Naive thymus-derived CD4-positive, alpha-beta T cell (primary cell): ENCODE measurements at regions not wholly inside any gene's neighbourhood (a gene's known extent, or its start where the extent isn't known, plus 50 kb on each side); places are given as distances from the start of the nearest gene placed in this dataset.
"Not testable (repeated sequence)": the region's sequence is repeated elsewhere in the genome, so short reads cannot be mapped to it uniquely, and the experiment has no call there.

Source experiments
- ATAC-seq: fragments of 150-1000 bp; cut with Tn5 transposase; 2 replicates; pipeline ENCODE4 v1.10.0; 2021; ENCODE audit warnings: mild to moderate bottlenecking, moderate library complexity
- CTCF ChIA-PET: fragments of 350-600 bp; sonication (Branson Sonifier 250); formaldehyde crosslinking; loops from one replicate; lab custom pipeline; 2021; ENCODE audit warnings: antibody characterized with exemption; lab: Charles Lee
- POLR2A ChIA-PET: fragments of 350-600 bp; sonication (Branson Sonifier 250); formaldehyde crosslinking; loops from one replicate; lab custom pipeline; 2021; ENCODE audit warnings: antibody characterized with exemption, inconsistent platforms; lab: Charles Lee
- DNase-seq, 9 donors: peaks; one replicate each; pipeline versions ENCODE4 v3.0.0 to v3.0.0-alpha.2; 2020 to 2022; ENCODE audit warnings: mixed read lengths in 1 of 9
- H3K27ac ChIP-seq: one replicate; pipeline ENCODE4 v1.7.0; 2013; ENCODE audit warnings: mild to moderate bottlenecking, low read depth, low read length, moderate library complexity
- H3K27me3 ChIP-seq, 2 donors: one replicate each; pipeline ENCODE4 v1.7.0; 2013; ENCODE audit warnings: low read length in 2 of 2, mild to moderate bottlenecking in 2 of 2, moderate library complexity in 2 of 2; ENCODE audit not compliant: control insufficient read depth in 2 of 2, insufficient read depth in 2 of 2
- H3K36me3 ChIP-seq, 3 experiments: 1 replicate in 2 of 3; 2 replicates in 1 of 3; pipeline ENCODE4 v1.7.0; 2013; ENCODE audit warnings: low read length in 3 of 3, mild to moderate bottlenecking in 3 of 3, moderate library complexity in 1 of 3; ENCODE audit not compliant: insufficient read depth in 3 of 3, control insufficient read depth in 2 of 3
- H3K4me1 ChIP-seq, 2 donors: one replicate each; pipeline ENCODE4 v1.7.0; 2013; ENCODE audit warnings: low read length in 2 of 2, mild to moderate bottlenecking in 2 of 2, moderate library complexity in 1 of 2; ENCODE audit not compliant: control insufficient read depth in 2 of 2, insufficient read depth in 2 of 2
- H3K4me3 ChIP-seq: 2 replicates; pipeline ENCODE4 v1.7.0; 2013; ENCODE audit warnings: mild to moderate bottlenecking, low read length
- H3K9me3 ChIP-seq, 3 experiments: 1 replicate in 2 of 3; 2 replicates in 1 of 3; pipeline ENCODE4 v1.7.0; 2013; ENCODE audit warnings: low read length in 3 of 3; ENCODE audit not compliant: control insufficient read depth in 2 of 3
- H3K27ac Mint-ChIP-seq, 9 donors: one replicate each; pipeline ENCODE4 v1.8.0; 2020 to 2022; ENCODE audit warnings: mixed read lengths in 9 of 9, mild to moderate bottlenecking in 8 of 9, moderate library complexity in 5 of 9, inconsistent platforms in 2 of 9
- H3K27me3 Mint-ChIP-seq, 5 donors: one replicate each; pipeline ENCODE4 v1.8.0; 2021 to 2022; ENCODE audit warnings: mixed read lengths in 5 of 5, mild to moderate bottlenecking in 1 of 5
- H3K36me3 Mint-ChIP-seq, 5 donors: one replicate each; pipeline ENCODE4 v1.8.0; 2020 to 2022; ENCODE audit warnings: mixed read lengths in 5 of 5, mild to moderate bottlenecking in 3 of 5, inconsistent platforms in 1 of 5
- H3K4me1 Mint-ChIP-seq, 7 donors: one replicate each; pipeline ENCODE4 v1.8.0; 2020 to 2022; ENCODE audit warnings: mixed read lengths in 7 of 7, mild to moderate bottlenecking in 3 of 7, inconsistent platforms in 1 of 7
- H3K4me3 Mint-ChIP-seq, 10 donors: one replicate each; pipeline ENCODE4 v1.8.0; 2020 to 2022; ENCODE audit warnings: mild to moderate bottlenecking in 10 of 10, mixed read lengths in 10 of 10, moderate library complexity in 6 of 10, inconsistent platforms in 2 of 10
- H3K9me3 Mint-ChIP-seq, 11 donors: one replicate each; pipeline ENCODE4 v1.8.0; 2020 to 2022; ENCODE audit warnings: mixed read lengths in 11 of 11, mild to moderate bottlenecking in 4 of 11, inconsistent platforms in 1 of 11, moderate library complexity in 1 of 11
- intact Hi-C, 2 donors: fragments of 100-400 bp; cut with micrococcal nuclease; formaldehyde crosslinking; loops; one replicate each; pipeline ENCODE4 v1.15.1; 2023

DNA sequence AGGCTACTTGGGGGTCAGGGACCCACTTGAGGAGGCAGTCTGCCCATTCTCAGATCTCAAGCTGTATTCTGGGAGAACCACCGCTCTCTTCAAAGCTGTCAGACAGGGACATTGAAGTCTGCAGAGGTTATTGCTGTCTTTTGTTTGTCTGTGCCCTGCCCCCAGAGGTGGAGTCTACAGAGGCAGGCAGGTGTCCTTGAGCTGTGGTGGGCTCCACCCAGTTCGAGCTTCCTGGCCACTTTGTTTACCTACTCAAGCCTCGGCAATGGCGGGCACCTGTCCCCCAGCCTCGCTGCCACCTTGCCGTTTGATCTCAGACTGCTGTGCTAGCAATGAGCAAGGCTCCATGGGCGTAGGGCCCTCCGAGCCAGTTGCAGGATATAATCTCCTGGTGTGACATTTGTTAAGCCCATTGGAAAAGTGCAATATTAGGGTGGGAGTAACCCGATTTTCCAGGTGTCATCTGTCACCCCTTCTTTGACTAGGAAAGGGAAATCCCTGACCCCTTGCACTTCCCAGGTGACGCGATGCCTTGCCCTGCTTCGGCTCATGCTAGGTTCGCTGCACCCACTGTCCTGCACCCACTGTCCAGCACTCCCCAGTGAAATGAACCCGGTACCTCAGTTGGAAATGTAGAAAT is 96.4 kb downstream of the ZNF92 start:
- intact Hi-C loops, H3K27me3 ChIP-seq, H3K36me3 ChIP-seq, ATAC-seq, CTCF ChIA-PET, H3K9me3 ChIP-seq, POLR2A ChIA-PET, H3K27ac Mint-ChIP-seq, DNase-seq, H3K27ac ChIP-seq, H3K4me3 ChIP-seq, H3K4me1 ChIP-seq, H3K27me3 Mint-ChIP-seq, H3K4me3 Mint-ChIP-seq: not testable (repeated sequence)
- H3K9me3 Mint-ChIP-seq, result peaks cover 1 to 37% (median 8%) of the 10 kb centered on the region in 11 donors
- peaks cover 0 to 23% (median 0%) of the 10 kb centered on the region in 5 donors for H3K36me3 Mint-ChIP-seq
- peaks cover 0 to 16% (median 8%) of the 10 kb centered on the region in 7 donors for H3K4me1 Mint-ChIP-seq

GRCh38 chr7:65471587-65471986 is 97.9 kb downstream of the ZNF92 start:
- Mint-ChIP-seq H3K9me3 (peaks cover 6 to 42% (median 9%) of the 10 kb centered on the region in 11 donors), H3K27ac (no peak overlapping the region)
- no peak for ATAC-seq

DNA sequence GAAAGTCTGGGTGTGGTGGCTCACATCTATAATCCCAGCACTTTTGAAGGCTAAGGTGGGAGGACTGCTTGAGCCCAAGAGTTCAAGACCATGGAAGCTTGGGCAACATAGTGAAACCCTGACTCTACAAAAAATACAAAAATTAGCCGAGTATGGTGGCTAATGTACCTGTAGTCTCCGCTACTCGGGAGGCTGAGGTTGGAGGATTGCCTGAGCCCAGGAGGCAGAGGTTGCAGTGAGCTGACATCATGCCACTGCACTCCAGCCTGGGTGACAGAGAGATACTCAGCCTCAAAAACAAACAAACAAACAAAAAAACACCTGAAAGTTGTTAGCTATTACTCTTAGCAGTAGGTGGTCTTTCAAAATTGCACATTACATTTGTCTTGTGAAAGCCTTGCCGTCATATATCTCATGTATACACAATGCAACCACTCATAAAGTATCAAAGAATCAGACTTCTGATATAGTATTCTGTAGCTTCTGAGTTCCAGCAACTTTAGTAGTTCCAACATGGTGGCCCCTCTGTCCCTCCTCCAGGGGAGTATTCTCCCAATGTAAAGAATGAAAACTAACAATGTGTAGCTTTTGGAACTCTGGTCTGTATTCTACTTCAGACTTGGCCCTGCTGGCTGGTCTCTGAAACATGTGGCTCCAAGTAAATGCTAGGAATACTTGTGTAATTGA is 101.5 kb downstream of the ZNF92 start:
- peak overlapping the region in 5 of 10 donors; percentile 45 to 79 (median 53) for H3K4me3 Mint-ChIP-seq
- H3K4me1 Mint-ChIP-seq, result peaks cover 16 to 46% (median 30%) of the 10 kb centered on the region in 7 donors
- H3K27me3 Mint-ChIP-seq, result peaks cover 0 to 18% (median 8%) of the 10 kb centered on the region in 5 donors
- H3K27ac ChIP-seq, result no peak overlapping the region
- H3K27me3 ChIP-seq, result no peaks in the 10 kb centered on the region
- intact Hi-C loops, result no loop called here
- no peak overlapping the region for H3K4me3 ChIP-seq
- H3K36me3 ChIP-seq, result no peaks in the 10 kb centered on the region
- peaks cover 0 to 54% (median 10%) of the 10 kb centered on the region in 5 donors for H3K36me3 Mint-ChIP-seq
- peak overlapping the region in 4 of 9 donors; percentile 23 to 87 (median 72) for H3K27ac Mint-ChIP-seq
- ATAC-seq (peak; percentile 10), DNase-seq (no peak)
- POLR2A ChIA-PET, result no interaction called here
- CTCF ChIA-PET, result no interaction called here
- no peaks in the 10 kb centered on the region for H3K9me3 ChIP-seq
- peaks cover 24 to 35% of the 10 kb centered on the region in 2 donors for H3K4me1 ChIP-seq
- peaks cover 0 to 38% (median 13%) of the 10 kb centered on the region in 11 donors for H3K9me3 Mint-ChIP-seq

More at GRCh38 chr7:65471587-65471986, 97.9 kb downstream of the ZNF92 start:
- H3K36me3 Mint-ChIP-seq, result peaks cover 0 to 38% (median 0%) of the 10 kb centered on the region in 5 donors
- intact Hi-C loops, result no loop called here
- H3K4me3 Mint-ChIP-seq, result no peak overlapping the region
- peaks cover 7 to 32% (median 22%) of the 10 kb centered on the region in 7 donors for H3K4me1 Mint-ChIP-seq
- CTCF ChIA-PET, result no interaction called here
- Histone ChIP-seq H3K9me3 (no peaks in the 10 kb centered on the region), H3K27ac (no peak overlapping the region), H3K4me3 (no peak overlapping the region), H3K36me3 (no peaks in the 10 kb centered on the region), H3K4me1 (peaks cover 15 to 17% of the 10 kb centered on the region in 2 donors), H3K27me3 (no peaks in the 10 kb centered on the region)
- no peak for DNase-seq
- H3K27me3 Mint-ChIP-seq, result peaks cover 0 to 6% (median 0%) of the 10 kb centered on the region in 5 donors
- POLR2A ChIA-PET, result no interaction called here

DNA sequence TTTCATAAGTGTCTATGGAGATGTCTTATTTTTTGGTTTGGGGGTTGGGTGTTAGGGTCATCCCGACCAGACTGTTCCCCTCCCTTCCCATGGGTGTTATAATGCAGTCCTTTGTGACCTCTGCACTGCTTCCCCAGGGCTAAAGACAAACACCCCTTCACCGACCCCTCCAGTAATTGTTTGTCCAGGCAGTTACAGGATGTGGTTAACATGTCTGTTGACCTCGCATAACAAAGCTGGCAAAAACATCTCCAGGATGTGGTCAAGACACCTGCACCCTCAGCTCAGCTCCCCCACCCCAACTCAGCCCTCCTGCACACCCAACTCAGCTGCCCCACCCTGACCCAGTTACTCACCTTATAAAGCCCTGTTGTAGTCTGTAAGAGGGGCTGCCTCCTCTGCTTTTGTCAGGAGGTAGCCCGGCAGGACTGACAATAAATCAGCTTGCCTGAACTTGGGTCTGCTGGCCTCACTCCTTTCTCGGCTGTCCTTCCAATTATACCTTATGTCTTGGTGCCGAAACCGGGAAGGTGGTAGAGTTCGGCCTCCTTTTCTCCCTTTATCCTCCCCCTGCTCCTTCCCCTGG is 102.2 kb downstream of the ZNF92 start:
- intact Hi-C loops, result no loop called here
- peak; percentile 63 for ATAC-seq
- H3K27me3 Mint-ChIP-seq, result peaks cover 0 to 18% (median 8%) of the 10 kb centered on the region in 5 donors
- DNase-seq, result peak in 1 of 9 donors; percentile 5
- peak overlapping the region in 6 of 9 donors; percentile 23 to 87 (median 58) for H3K27ac Mint-ChIP-seq
- CTCF ChIA-PET, result no interaction called here
- Histone ChIP-seq H3K36me3 (no peaks in the 10 kb centered on the region), H3K4me1 (peaks cover 24 to 35% of the 10 kb centered on the region in 2 donors), H3K27me3 (no peaks in the 10 kb centered on the region), H3K27ac (no peak overlapping the region), H3K9me3 (no peaks in the 10 kb centered on the region), H3K4me3 (no peak overlapping the region)
- POLR2A ChIA-PET, result no interaction called here
- peak overlapping the region in 8 of 10 donors; percentile 12 to 79 (median 56) for H3K4me3 Mint-ChIP-seq
- H3K9me3 Mint-ChIP-seq, result peaks cover 0 to 36% (median 17%) of the 10 kb centered on the region in 11 donors
- peaks cover 0 to 57% (median 10%) of the 10 kb centered on the region in 5 donors for H3K36me3 Mint-ChIP-seq
- H3K4me1 Mint-ChIP-seq, result peaks cover 16 to 46% (median 30%) of the 10 kb centered on the region in 7 donors

- ATAC-seq, result no peak
- H3K4me1 Mint-ChIP-seq, result peaks cover 16 to 47% (median 30%) of the 10 kb centered on the region in 7 donors
- Histone ChIP-seq H3K9me3 (no peaks in the 10 kb centered on the region), H3K36me3 (no peaks in the 10 kb centered on the region), H3K4me3 (no peak overlapping the region), H3K27ac (no peak overlapping the region), H3K27me3 (no peaks in the 10 kb centered on the region), H3K4me1 (peaks cover 24 to 35% of the 10 kb centered on the region in 2 donors)
- H3K27me3 Mint-ChIP-seq, result peaks cover 2 to 18% (median 9%) of the 10 kb centered on the region in 5 donors
- H3K9me3 Mint-ChIP-seq, result peaks cover 0 to 43% (median 24%) of the 10 kb centered on the region in 11 donors
- peak overlapping the region in 4 of 9 donors; percentile 3 to 87 (median 32) for H3K27ac Mint-ChIP-seq
- intact Hi-C loops, result no loop called here
- POLR2A ChIA-PET, result no interaction called here
- peak overlapping the region in 6 of 10 donors; percentile 16 to 79 (median 47) for H3K4me3 Mint-ChIP-seq
- DNase-seq, result no peak
- CTCF ChIA-PET, result no interaction called here
- H3K36me3 Mint-ChIP-seq, result peaks cover 0 to 63% (median 10%) of the 10 kb centered on the region in 5 donors
Measured at GRCh38 chr7:65477326-65477725, 103.7 kb downstream of the ZNF92 start.

- peaks cover 15 to 57% (median 24%) of the 10 kb centered on the region in 11 donors for H3K9me3 Mint-ChIP-seq
- Histone ChIP-seq H3K9me3 (peaks cover 3 to 26% (median 8%) of the 10 kb centered on the region in 3 experiments), H3K27me3 (no peaks in the 10 kb centered on the region), H3K27ac (no peak overlapping the region), H3K36me3 (peaks cover 0 to 5% (median 0%) of the 10 kb centered on the region in 3 experiments), H3K4me3 (no peak overlapping the region), H3K4me1 (no peaks in the 10 kb centered on the region)
- ChIA-PET CTCF (no interaction called here), POLR2A (no interaction called here)
- peaks cover 0 to 15% (median 14%) of the 10 kb centered on the region in 5 donors for H3K36me3 Mint-ChIP-seq
- H3K4me3 Mint-ChIP-seq, result no peak overlapping the region
- H3K4me1 Mint-ChIP-seq, result no peaks in the 10 kb centered on the region
- no peak overlapping the region for H3K27ac Mint-ChIP-seq
- H3K27me3 Mint-ChIP-seq, result peaks cover 0 to 9% (median 0%) of the 10 kb centered on the region in 5 donors
- DNase-seq (no peak), ATAC-seq (no peak)
- intact Hi-C loops, result no loop called here
Measured at GRCh38 chr7:65489260-65489767, 115.7 kb downstream of the ZNF92 start.
